ENCODE measurements at regions not wholly inside any gene's neighbourhood (a gene's known extent, or its start where the extent isn't known, plus 50 kb on each side); places are given as distances from the start of the nearest gene placed in this dataset.

DNA sequence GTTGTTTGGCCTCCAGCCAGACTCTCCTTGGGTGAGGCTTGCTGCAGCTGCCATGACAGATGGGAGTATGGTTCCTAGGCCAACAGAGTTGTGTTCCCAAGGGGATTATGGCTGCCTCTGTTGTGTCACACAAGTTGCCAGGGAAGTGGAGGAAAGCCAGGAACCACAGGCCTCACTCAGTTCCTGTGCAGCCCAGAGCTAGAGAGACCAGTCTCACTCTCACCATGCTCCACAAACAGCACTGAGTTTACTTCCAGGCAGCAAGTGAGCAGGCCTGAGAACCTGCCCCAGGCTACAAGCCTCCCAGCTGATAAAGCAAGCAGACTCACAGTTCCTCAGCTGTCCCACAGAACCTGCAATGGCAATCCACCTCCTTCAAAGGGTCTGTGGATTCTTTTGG, 273.6 kb upstream of the TAS2R1 start:
- Histone ChIP-seq H3K4me3 (IDR thresholded peaks at IDR 0.05; ENCODE audit: insufficient read depth, low read depth, low read length) (no peak overlapping the region), H3K9ac (no peak overlapping the region), H3K36me3 (ENCODE audit: insufficient read depth) (no peaks in the 10 kb centered on the region), H2AFZ (ENCODE audit: low read depth) (no peak overlapping the region), H3K4me2 (no peak overlapping the region), H3K79me2 (ENCODE audit: insufficient read depth, low read depth) (no peaks in the 10 kb centered on the region), H3K27ac (no peak overlapping the region), H4K20me1 (ENCODE audit: insufficient read depth) (no peaks in the 10 kb centered on the region), H3K27me3 (ENCODE audit: insufficient read depth, low read depth) (no peaks in the 10 kb centered on the region), H3K4me1 (ENCODE audit: low read depth, poor library complexity, severe bottlenecking) (no peaks in the 10 kb centered on the region)
- TF ChIP-seq, protein P1, sequence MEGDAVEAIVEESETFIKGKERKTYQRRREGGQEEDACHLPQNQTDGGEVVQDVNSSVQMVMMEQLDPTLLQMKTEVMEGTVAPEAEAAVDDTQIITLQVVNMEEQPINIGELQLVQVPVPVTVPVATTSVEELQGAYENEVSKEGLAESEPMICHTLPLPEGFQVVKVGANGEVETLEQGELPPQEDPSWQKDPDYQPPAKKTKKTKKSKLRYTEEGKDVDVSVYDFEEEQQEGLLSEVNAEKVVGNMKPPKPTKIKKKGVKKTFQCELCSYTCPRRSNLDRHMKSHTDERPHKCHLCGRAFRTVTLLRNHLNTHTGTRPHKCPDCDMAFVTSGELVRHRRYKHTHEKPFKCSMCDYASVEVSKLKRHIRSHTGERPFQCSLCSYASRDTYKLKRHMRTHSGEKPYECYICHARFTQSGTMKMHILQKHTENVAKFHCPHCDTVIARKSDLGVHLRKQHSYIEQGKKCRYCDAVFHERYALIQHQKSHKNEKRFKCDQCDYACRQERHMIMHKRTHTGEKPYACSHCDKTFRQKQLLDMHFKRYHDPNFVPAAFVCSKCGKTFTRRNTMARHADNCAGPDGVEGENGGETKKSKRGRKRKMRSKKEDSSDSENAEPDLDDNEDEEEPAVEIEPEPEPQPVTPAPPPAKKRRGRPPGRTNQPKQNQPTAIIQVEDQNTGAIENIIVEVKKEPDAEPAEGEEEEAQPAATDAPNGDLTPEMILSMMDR (conservative IDR thresholded peaks at IDR 0.05; ENCODE audit: low read depth, low read length): no peak

DNA sequence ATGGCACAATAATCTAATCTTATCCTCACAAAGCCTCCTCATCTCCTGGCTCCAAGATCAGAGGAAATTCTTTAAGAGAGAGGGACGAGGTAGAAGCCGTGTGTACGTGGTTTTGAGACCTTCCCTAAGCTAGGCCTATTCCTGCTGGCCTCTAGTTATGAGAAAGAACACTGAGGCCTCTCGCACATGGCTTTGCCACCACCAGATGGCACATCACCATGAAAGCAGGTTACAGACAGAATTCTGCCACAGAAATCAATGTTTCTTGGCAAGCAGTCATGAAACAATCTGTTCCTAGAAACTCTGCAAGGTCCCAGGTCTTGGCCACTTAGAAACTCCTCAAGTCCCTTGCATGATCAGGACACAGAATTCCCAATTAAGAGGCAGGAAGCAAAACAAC, 268.2 kb upstream of the TAS2R1 start:
- Histone ChIP-seq H4K20me1 (ENCODE audit: insufficient read depth) (no peaks in the 10 kb centered on the region), H3K27me3 (ENCODE audit: insufficient read depth, low read depth) (no peaks in the 10 kb centered on the region), H3K79me2 (ENCODE audit: insufficient read depth, low read depth) (no peaks in the 10 kb centered on the region), H3K9ac (no peak overlapping the region), H3K4me2 (no peak overlapping the region; the same call in 1 of the 2 replicates), H3K4me3 (IDR thresholded peaks at IDR 0.05; ENCODE audit: insufficient read depth, low read depth, low read length) (no peak overlapping the region), H3K4me1 (ENCODE audit: low read depth, poor library complexity, severe bottlenecking) (peaks cover 45% of the 10 kb centered on the region), H2AFZ (ENCODE audit: low read depth) (no peak overlapping the region; the same call in 1 of the 2 replicates), H3K27ac (no peak overlapping the region), H3K36me3 (ENCODE audit: insufficient read depth) (no peaks in the 10 kb centered on the region)
- TF ChIP-seq, protein P1 (conservative IDR thresholded peaks at IDR 0.05; ENCODE audit: low read depth, low read length): peak; percentile 67

DNA sequence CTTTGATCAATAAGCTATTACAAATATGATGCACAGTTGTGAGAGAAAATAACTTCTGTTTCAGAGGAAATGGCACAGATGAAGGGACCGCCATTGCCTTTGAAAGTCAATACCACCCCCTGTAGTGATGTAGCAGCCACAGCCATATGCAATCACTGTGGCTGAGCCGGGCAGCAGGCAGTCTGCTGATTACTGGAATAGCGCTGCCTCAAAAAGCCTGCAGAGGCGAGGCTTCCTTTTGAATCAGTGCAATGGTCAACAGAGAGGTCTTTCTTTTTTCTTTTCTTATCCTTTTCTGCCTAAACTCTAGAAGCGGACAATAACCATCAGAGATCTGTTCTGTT, 265.1 kb upstream of the TAS2R1 start:
- Histone ChIP-seq H3K79me2 (ENCODE audit: insufficient read depth, low read depth) (no peaks in the 10 kb centered on the region), H2AFZ (ENCODE audit: low read depth) (peak overlapping the region; percentile 45), H3K9ac (peak overlapping the region; percentile 65), H3K36me3 (ENCODE audit: insufficient read depth) (no peaks in the 10 kb centered on the region), H3K27me3 (ENCODE audit: insufficient read depth, low read depth) (no peaks in the 10 kb centered on the region), H3K27ac (peak overlapping the region; percentile 91), H3K4me2 (peak overlapping the region; percentile 78), H4K20me1 (ENCODE audit: insufficient read depth) (no peaks in the 10 kb centered on the region), H3K4me3 (IDR thresholded peaks at IDR 0.05; ENCODE audit: insufficient read depth, low read depth, low read length) (no peak overlapping the region), H3K4me1 (ENCODE audit: low read depth, poor library complexity, severe bottlenecking) (peaks cover 51% of the 10 kb centered on the region)
- TF ChIP-seq, protein P1 (conservative IDR thresholded peaks at IDR 0.05; ENCODE audit: low read depth, low read length): no peak

DNA sequence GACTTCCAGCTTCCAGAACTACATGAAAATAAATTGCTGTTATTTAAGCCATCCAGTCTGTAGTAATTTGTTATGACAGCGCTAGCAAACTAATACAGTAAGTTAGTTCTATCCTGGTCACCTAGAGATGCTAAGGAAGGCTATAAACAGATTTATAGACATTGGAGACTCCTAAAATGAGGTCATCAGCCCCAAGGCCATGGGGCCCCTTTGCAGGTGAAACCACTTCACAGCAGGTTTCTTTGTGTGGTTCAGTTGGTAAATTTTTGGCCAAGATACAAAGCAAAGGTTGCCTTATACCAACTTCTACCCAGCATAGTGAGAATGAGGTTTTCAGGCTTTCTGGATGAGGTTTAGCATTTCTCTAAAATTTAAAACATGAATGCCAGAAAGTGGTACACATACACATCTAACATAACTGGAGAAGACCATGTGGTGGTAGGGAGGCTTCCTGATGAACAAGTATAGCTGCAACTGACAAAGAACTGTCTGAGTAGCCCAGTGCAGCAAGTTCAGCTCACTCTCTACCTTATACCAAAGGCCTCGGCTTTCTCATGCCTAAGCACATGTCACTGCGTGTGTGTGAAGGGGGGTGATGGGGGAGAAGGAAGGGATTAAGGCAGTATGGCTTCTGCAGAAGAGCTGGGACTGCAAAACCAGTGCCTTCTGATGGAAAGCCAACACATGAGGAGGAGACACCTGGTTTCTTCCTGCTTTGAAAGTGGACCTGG, 264.6 kb upstream of the TAS2R1 start:
- TF ChIP-seq, protein P1 (conservative IDR thresholded peaks at IDR 0.05; ENCODE audit: low read depth, low read length): no peak
- no peaks in the 10 kb centered on the region for H4K20me1 ChIP-seq (ENCODE audit: insufficient read depth)
- peaks cover 51% of the 10 kb centered on the region for H3K4me1 ChIP-seq (ENCODE audit: low read depth, poor library complexity, severe bottlenecking)
- peak overlapping the region; percentile 91 for H3K27ac ChIP-seq
- H3K27me3 ChIP-seq (ENCODE audit: insufficient read depth, low read depth): no peaks in the 10 kb centered on the region
- peak overlapping the region; percentile 65 for H3K9ac ChIP-seq
- H3K79me2 ChIP-seq (ENCODE audit: insufficient read depth, low read depth): no peaks in the 10 kb centered on the region
- no peaks in the 10 kb centered on the region for H3K36me3 ChIP-seq (ENCODE audit: insufficient read depth)
- peak overlapping the region; percentile 45 for H2AFZ ChIP-seq (ENCODE audit: low read depth)
- H3K4me3 ChIP-seq (IDR thresholded peaks at IDR 0.05; ENCODE audit: insufficient read depth, low read depth, low read length): no peak overlapping the region
- H3K4me2 ChIP-seq: peak overlapping the region; percentile 78
